HCT116 (cell line): ENCODE measurements at regions not wholly inside any gene's neighbourhood (a gene's known extent, or its start where the extent isn't known, plus 50 kb on each side); places are given as distances from the start of the nearest gene placed in this dataset.

Experiments used
- ATAC-seq: fragments of 200-7000 bp; cut with Tn5 transposase; 2 replicates; pipeline ENCODE4 v1.9.1; 2020; ENCODE audit warnings: mild to moderate bottlenecking, moderate library complexity
- BruUV-seq: library from RNA; stranded (reverse); fragments of 400-500 nt; replicated peaks from 2 replicates; lab custom pipeline; 2021; lab: Mats Ljungman, UMichigan
- CTCF ChIA-PET: fragments of 300-600 bp; sonication (Branson Sonifier 250); formaldehyde crosslinking; loops from one replicate; lab custom pipeline; 2021; ENCODE audit warnings: antibody characterized with exemption; lab: Charles Lee
- POLR2A ChIA-PET: fragments of 300-600, 350-600 bp; sonication (Branson Sonifier 250); formaldehyde crosslinking; loops from one replicate; lab custom pipeline; 2021; ENCODE audit warnings: antibody characterized with exemption; lab: Charles Lee
- RAD21 ChIA-PET, 2 experiments: fragments of 300-600 bp; sonication (Branson Sonifier 250); formaldehyde crosslinking; loops; one replicate each; lab custom pipeline; 2023; ENCODE audit warnings: low total read pairs in 2 of 2; ENCODE audit not compliant: uncharacterized antibody in 2 of 2, unreplicated experiment in 2 of 2, low non-redundant PET in 1 of 2; lab: Charles Lee
- DNase-seq: peaks from one replicate; pipeline ENCODE4 v3.0.0-alpha.2; 2010; ENCODE audit warnings: low read depth, low spot score
- H2AFZ ChIP-seq: fragments of 200-600 bp; shearing (Covaris generic), sonication (generic); 2 replicates; pipeline ENCODE4 v1.6.1; 2017; ENCODE audit warnings: low read depth, mixed run types, mixed read lengths, antibody characterized with exemption, low read length; ENCODE audit not compliant: poor library complexity, severe bottlenecking
- H3K27ac ChIP-seq: 2 replicates; pipeline ENCODE4 v1.5.1; 2012; ENCODE audit warnings: low read depth, low read length
- H3K27me3 ChIP-seq: fragments of 200-600 bp; sonication (generic); 2 replicates; pipeline ENCODE4 v1.6.1; 2016; ENCODE audit warnings: mixed run types, low read length, mixed read lengths; ENCODE audit not compliant: insufficient read depth
- H3K36me3 ChIP-seq, 2 experiments: fragments of 200-500 bp in 1 of 2; fragments of 200-600 bp in 1 of 2; sonication (Bioruptor generic) in 1 of 2; sonication (generic) in 1 of 2; 2 replicates each; pipeline versions ENCODE4 v1.5.1 to v1.6.1; 2014 to 2016; ENCODE audit warnings: low read length in 2 of 2, inconsistent platforms in 1 of 2, mixed read lengths in 1 of 2, mixed run types in 1 of 2; ENCODE audit not compliant: insufficient read depth in 2 of 2, control insufficient read depth in 1 of 2
- H3K4me1 ChIP-seq, 2 experiments: fragments of 200-600 bp in 1 of 2; sonication (generic) in 1 of 2; 2 replicates each; pipeline versions ENCODE4 v1.5.1 to v1.6.1; 2012 to 2017; ENCODE audit warnings: low read length in 2 of 2, inconsistent platforms in 1 of 2, mild to moderate bottlenecking in 1 of 2, mixed read lengths in 1 of 2, mixed run types in 1 of 2, moderate library complexity in 1 of 2; ENCODE audit not compliant: insufficient read depth in 2 of 2, control insufficient read depth in 1 of 2
- H3K4me2 ChIP-seq: fragments of 200-600 bp; sonication (generic); 2 replicates; pipeline ENCODE4 v1.6.1; 2017; ENCODE audit warnings: mixed run types, low read length, mixed read lengths
- H3K4me3 ChIP-seq, 2 experiments: fragments of 200-600 bp in 1 of 2; sonication (generic) in 1 of 2; replicated peaks in 1 of 2; 2 replicates each; pipeline ENCODE4 v1.5.1; 2011 to 2016; ENCODE audit warnings: low read length in 2 of 2, control low read depth in 1 of 2, low read depth in 1 of 2, mild to moderate bottlenecking in 1 of 2, mixed read lengths in 1 of 2, mixed run types in 1 of 2
- H3K79me2 ChIP-seq: fragments of 200-600 bp; sonication (generic); 2 replicates; pipeline ENCODE4 v1.6.1; 2017; ENCODE audit warnings: mild to moderate bottlenecking, mixed run types, low read length, moderate library complexity, mixed read lengths; ENCODE audit not compliant: insufficient read depth
- H3K9ac ChIP-seq: fragments of 200-600 bp; sonication (generic); 2 replicates; pipeline ENCODE4 v1.6.1; 2016; ENCODE audit warnings: low read length, mixed read lengths
- H3K9me2 ChIP-seq: fragments of 200-600 bp; sonication (generic), shearing (Covaris generic); 2 replicates; pipeline ENCODE4 v1.6.1; 2017; ENCODE audit warnings: mixed run types, mild to moderate bottlenecking, moderate library complexity; ENCODE audit not compliant: insufficient read depth
- H3K9me3 ChIP-seq, 2 experiments: fragments of 200-500 bp in 1 of 2; fragments of 200-600 bp in 1 of 2; sonication (Bioruptor generic) in 1 of 2; sonication (generic) in 1 of 2; 2 replicates each; pipeline ENCODE4 v1.6.1; 2014 to 2017; ENCODE audit warnings: low read length in 2 of 2, mixed read lengths in 2 of 2, inconsistent platforms in 1 of 2, low read depth in 1 of 2, mild to moderate bottlenecking in 1 of 2, mixed run types in 1 of 2, moderate library complexity in 1 of 2; ENCODE audit not compliant: control insufficient read depth in 1 of 2, insufficient read depth in 1 of 2
- H4K20me1 ChIP-seq: fragments of 200-600 bp; sonication (generic), shearing (Covaris generic); 2 replicates; pipeline ENCODE4 v1.6.1; 2017; ENCODE audit warnings: mixed run types, mild to moderate bottlenecking, moderate library complexity; ENCODE audit not compliant: insufficient read depth
- CBX3 ChIP-seq: IDR thresholded peaks from 2 replicates; pipeline ENCODE4 v1.6.1; 2012; ENCODE audit warnings: low read depth
- ELF1 ChIP-seq: IDR thresholded peaks from 2 replicates; pipeline ENCODE4 v1.6.1; 2012; ENCODE audit warnings: low read depth, borderline replicate concordance
- EZH2 ChIP-seq: fragments of 200-600 bp; sonication (generic); IDR thresholded peaks from 2 replicates; pipeline ENCODE4 v1.6.1; 2017; ENCODE audit warnings: antibody characterized with exemption, mixed run types
- EZH2phosphoT487 ChIP-seq: fragments of 200-600 bp; IDR thresholded peaks from 2 replicates; pipeline ENCODE4 v1.6.1; 2018; ENCODE audit warnings: antibody characterized with exemption, borderline replicate concordance
- MAX ChIP-seq: IDR thresholded peaks from 2 replicates; pipeline ENCODE4 v1.6.1; 2012
- POLR2AphosphoS5 ChIP-seq: IDR thresholded peaks from 2 replicates; pipeline ENCODE4 v1.6.1; 2011; ENCODE audit warnings: mild to moderate bottlenecking, low read depth, low read length, moderate library complexity
- RAD21 ChIP-seq: IDR thresholded peaks from 2 replicates; pipeline ENCODE4 v1.6.1; 2012; ENCODE audit warnings: low read depth, mild to moderate bottlenecking
- REST ChIP-seq: IDR thresholded peaks from 2 replicates; pipeline ENCODE4 v1.6.1; 2012; ENCODE audit warnings: low read depth
- SIN3A ChIP-seq: IDR thresholded peaks from 2 replicates; pipeline ENCODE4 v1.6.1; 2012; ENCODE audit warnings: low read depth
- SP1 ChIP-seq: IDR thresholded peaks from 2 replicates; pipeline ENCODE4 v1.6.1; 2012; ENCODE audit warnings: low read depth
- TCF7L2 ChIP-seq: IDR thresholded peaks from 2 replicates; pipeline ENCODE4 v1.7.0; 2011; ENCODE audit warnings: borderline replicate concordance, inconsistent platforms; ENCODE audit not compliant: insufficient read depth, insufficient read length; ENCODE audit errors: extremely low read depth
- YY1 ChIP-seq: IDR thresholded peaks from 2 replicates; pipeline ENCODE4 v1.6.1; 2011; ENCODE audit warnings: low read length, low read depth, moderate library complexity, mild to moderate bottlenecking; ENCODE audit not compliant: insufficient replicate concordance; ENCODE audit errors: extremely low read depth
- ZBTB33 ChIP-seq: IDR thresholded peaks from 2 replicates; pipeline ENCODE4 v1.6.1; 2011; ENCODE audit warnings: mild to moderate bottlenecking, low read length, moderate library complexity; ENCODE audit not compliant: insufficient replicate concordance; ENCODE audit errors: extremely low read depth
- ZFX ChIP-seq: fragments of 450-650 bp; IDR thresholded peaks from 2 replicates; pipeline ENCODE4 v1.6.1; 2017
- ZNF274 ChIP-seq: fragments of 200-500 bp; sonication (Bioruptor generic); IDR thresholded peaks from 2 replicates; pipeline ENCODE4 v1.6.1; 2014; ENCODE audit warnings: mild to moderate bottlenecking, low read depth, low read length, inconsistent platforms
- intact Hi-C: fragments of 100-400 bp; cut with micrococcal nuclease; formaldehyde crosslinking; loops from 2 replicates; pipeline ENCODE4 v1.10.0; 2022

- Histone ChIP-seq H3K4me2 (no peak overlapping the region), H4K20me1 (no peaks in the 10 kb centered on the region), H3K4me1 (no peaks in the 10 kb centered on the region), H3K27me3 (no peaks in the 10 kb centered on the region; the same call in none of the 2 replicates), H3K9ac (no peak overlapping the region), H3K27ac (no peak overlapping the region), H3K9me2 (no peaks in the 10 kb centered on the region), H3K9me3 (no peaks in the 10 kb centered on the region), H3K79me2 (no peaks in the 10 kb centered on the region), H3K36me3 (no peaks in the 10 kb centered on the region), H3K4me3 (no peak overlapping the region), H2AFZ (no peak overlapping the region)
- ATAC-seq: no peak
- no peak for TF ChIP-seq YY1
- no peak for TF ChIP-seq CBX3
- TF ChIP-seq ZNF274: no peak
- no peak for TF ChIP-seq ZBTB33
- no peak for TF ChIP-seq EZH2phosphoT487
- intact Hi-C loops: no loop called here
- POLR2A ChIA-PET: no interaction called here
- BruUV-seq: no TSS peak
- no peak for DNase-seq
- RAD21 ChIA-PET: no interaction called here
- CTCF ChIA-PET: no interaction called here
Measured at GRCh38 chr5:60210810-60211209, 317.3 kb upstream of the PDE4D start.

- Histone ChIP-seq H3K9ac (no peak overlapping the region), H3K9me3 (no peaks in the 10 kb centered on the region), H3K4me3 (no peak overlapping the region), H3K27me3 (peaks cover 5% of the 10 kb centered on the region), H3K36me3 (no peaks in the 10 kb centered on the region), H3K4me2 (no peak overlapping the region), H2AFZ (no peak overlapping the region), H3K79me2 (no peaks in the 10 kb centered on the region), H3K27ac (no peak overlapping the region), H3K9me2 (no peaks in the 10 kb centered on the region), H4K20me1 (no peaks in the 10 kb centered on the region), H3K4me1 (no peaks in the 10 kb centered on the region)
- RAD21 ChIA-PET: no interaction called here
- CTCF ChIA-PET: no interaction called here
- DNase-seq (no peak), ATAC-seq (no peak)
- intact Hi-C loops: no loop called here
- POLR2A ChIA-PET: no interaction called here
- no TSS peak for BruUV-seq
- no peak for TF ChIP-seq TCF7L2
- TF ChIP-seq REST: no peak
- TF ChIP-seq MAX: no peak
- TF ChIP-seq EZH2phosphoT487: no peak
- no peak for TF ChIP-seq SIN3A
- TF ChIP-seq ZNF274: no peak
- no peak for TF ChIP-seq EZH2
- no peak for TF ChIP-seq ZFX
- TF ChIP-seq ELF1: no peak
- no peak for TF ChIP-seq POLR2AphosphoS5
- TF ChIP-seq RAD21: no peak
- no peak for TF ChIP-seq SP1
Measured at GRCh38 chr5:60209146-60209840, 315.8 kb upstream of the PDE4D start.
